ENCODE measurements at regions not wholly inside any gene's neighbourhood (a gene's known extent, or its start where the extent isn't known, plus 50 kb on each side); places are given as distances from the start of the nearest gene placed in this dataset.

DNA sequence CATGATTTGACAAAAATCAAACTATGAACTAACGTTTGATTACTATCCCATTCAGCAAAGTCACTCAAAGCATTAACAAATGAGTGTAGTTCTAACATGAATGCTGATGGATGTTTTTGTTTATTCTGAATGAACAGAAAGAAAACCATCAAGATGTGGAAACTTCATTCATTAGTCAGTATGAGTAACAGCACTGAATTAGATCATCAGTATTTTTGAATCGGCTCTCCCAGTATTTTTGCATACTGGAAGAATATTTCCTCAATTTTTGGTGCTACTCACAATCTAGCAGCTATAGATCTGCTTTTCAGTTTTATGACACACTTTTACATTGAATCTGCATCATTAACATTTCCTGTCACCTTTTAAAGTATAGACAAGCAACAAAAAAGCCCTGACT, 63.8 kb upstream of the CD83 start:
- TF ChIP-seq, protein P1, sequence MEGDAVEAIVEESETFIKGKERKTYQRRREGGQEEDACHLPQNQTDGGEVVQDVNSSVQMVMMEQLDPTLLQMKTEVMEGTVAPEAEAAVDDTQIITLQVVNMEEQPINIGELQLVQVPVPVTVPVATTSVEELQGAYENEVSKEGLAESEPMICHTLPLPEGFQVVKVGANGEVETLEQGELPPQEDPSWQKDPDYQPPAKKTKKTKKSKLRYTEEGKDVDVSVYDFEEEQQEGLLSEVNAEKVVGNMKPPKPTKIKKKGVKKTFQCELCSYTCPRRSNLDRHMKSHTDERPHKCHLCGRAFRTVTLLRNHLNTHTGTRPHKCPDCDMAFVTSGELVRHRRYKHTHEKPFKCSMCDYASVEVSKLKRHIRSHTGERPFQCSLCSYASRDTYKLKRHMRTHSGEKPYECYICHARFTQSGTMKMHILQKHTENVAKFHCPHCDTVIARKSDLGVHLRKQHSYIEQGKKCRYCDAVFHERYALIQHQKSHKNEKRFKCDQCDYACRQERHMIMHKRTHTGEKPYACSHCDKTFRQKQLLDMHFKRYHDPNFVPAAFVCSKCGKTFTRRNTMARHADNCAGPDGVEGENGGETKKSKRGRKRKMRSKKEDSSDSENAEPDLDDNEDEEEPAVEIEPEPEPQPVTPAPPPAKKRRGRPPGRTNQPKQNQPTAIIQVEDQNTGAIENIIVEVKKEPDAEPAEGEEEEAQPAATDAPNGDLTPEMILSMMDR (IDR thresholded peaks at IDR 0.05; ENCODE audit: low read length): no peak
- no peak for TF ChIP-seq EZH2 (optimal IDR thresholded peaks at IDR 0.05; ENCODE audit: low read depth, low read length)

Measured in MM.1S (cell line).